ENCODE measurements at regions not wholly inside any gene's neighbourhood (a gene's known extent, or its start where the extent isn't known, plus 50 kb on each side); places are given as distances from the start of the nearest gene placed in this dataset.

- no peaks in the 10 kb centered on the region for H4K20me1 ChIP-seq (ENCODE audit: control insufficient read depth, insufficient read depth, low read length, poor library complexity, severe bottlenecking)
- intact Hi-C loops (cut with micrococcal nuclease), result no loop called here
- H3K27me3 Mint-ChIP-seq, result no peaks in the 10 kb centered on the region
- no peaks in the 10 kb centered on the region for H3K4me1 ChIP-seq (ENCODE audit: control insufficient read depth in 2 of 2, insufficient read depth in 2 of 2, low read length in 2 of 2)
- H3K9ac ChIP-seq (ENCODE audit: low read length), result no peak overlapping the region
- POLR2A ChIA-PET, result no interaction called here
- H3K4me2 ChIP-seq (replicated peaks; ENCODE audit: low read depth, low read length, poor library complexity, severe bottlenecking), result no peak overlapping the region
- H2AFZ ChIP-seq (ENCODE audit: insufficient read depth, low read depth, low read length, poor library complexity, severe bottlenecking), result no peak overlapping the region
- peaks cover 5% of the 10 kb centered on the region for H3K9me3 Mint-ChIP-seq (ENCODE audit: insufficient read depth)
- no peak overlapping the region for H3K27ac Mint-ChIP-seq
- no peak overlapping the region for H3K4me3 ChIP-seq (ENCODE audit: control extremely low read depth in 1 of 5, extremely low read depth in 1 of 5, insufficient read depth in 1 of 5, low read depth in 2 of 5, low read length in 4 of 5)
- no peaks in the 10 kb centered on the region for H3K27me3 ChIP-seq (replicated peaks in 1 of 4; ENCODE audit: control extremely low read depth in 1 of 4, control insufficient read depth in 3 of 4, insufficient read depth in 4 of 4, low read length in 3 of 4)
- no peaks in the 10 kb centered on the region for H3K36me3 ChIP-seq (replicated peaks in 1 of 2; ENCODE audit: control extremely low read depth in 1 of 2, control insufficient read depth in 1 of 2, extremely low read depth in 1 of 2, insufficient read depth in 2 of 2, low read length in 1 of 2)
- DNase-seq (no peak), ATAC-seq (ENCODE audit: low read depth) (no peak)
- H3K79me2 ChIP-seq (ENCODE audit: control insufficient read depth, insufficient read depth, low read length), result no peaks in the 10 kb centered on the region
- CTCF ChIA-PET, result no interaction called here
- no peaks in the 10 kb centered on the region for H3K4me1 Mint-ChIP-seq
- no peak overlapping the region for H3K4me3 Mint-ChIP-seq
- H3K9me3 ChIP-seq (ENCODE audit: control extremely low read depth in 1 of 3, control insufficient read depth in 2 of 3, insufficient read depth in 1 of 3, low read length in 2 of 3), result peaks cover 0 to 3% (median 2%) of the 10 kb centered on the region in 3 donors
- TF ChIP-seq EZH2 (IDR thresholded peaks at IDR 0.05; ENCODE audit: borderline replicate concordance, insufficient read depth, low read depth, low read length, poor library complexity, severe bottlenecking), result no peak
- TF ChIP-seq, protein P1, sequence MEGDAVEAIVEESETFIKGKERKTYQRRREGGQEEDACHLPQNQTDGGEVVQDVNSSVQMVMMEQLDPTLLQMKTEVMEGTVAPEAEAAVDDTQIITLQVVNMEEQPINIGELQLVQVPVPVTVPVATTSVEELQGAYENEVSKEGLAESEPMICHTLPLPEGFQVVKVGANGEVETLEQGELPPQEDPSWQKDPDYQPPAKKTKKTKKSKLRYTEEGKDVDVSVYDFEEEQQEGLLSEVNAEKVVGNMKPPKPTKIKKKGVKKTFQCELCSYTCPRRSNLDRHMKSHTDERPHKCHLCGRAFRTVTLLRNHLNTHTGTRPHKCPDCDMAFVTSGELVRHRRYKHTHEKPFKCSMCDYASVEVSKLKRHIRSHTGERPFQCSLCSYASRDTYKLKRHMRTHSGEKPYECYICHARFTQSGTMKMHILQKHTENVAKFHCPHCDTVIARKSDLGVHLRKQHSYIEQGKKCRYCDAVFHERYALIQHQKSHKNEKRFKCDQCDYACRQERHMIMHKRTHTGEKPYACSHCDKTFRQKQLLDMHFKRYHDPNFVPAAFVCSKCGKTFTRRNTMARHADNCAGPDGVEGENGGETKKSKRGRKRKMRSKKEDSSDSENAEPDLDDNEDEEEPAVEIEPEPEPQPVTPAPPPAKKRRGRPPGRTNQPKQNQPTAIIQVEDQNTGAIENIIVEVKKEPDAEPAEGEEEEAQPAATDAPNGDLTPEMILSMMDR (IDR thresholded peaks at IDR 0.05), result no peak
- no peak overlapping the region for H3K27ac ChIP-seq (ENCODE audit: low read length in 2 of 2)
These were observed 303.6 kb upstream of the LRRN1 start for GRCh38 chr3:3495611-3496010.

GRCh38 chr3:3476669-3477068 lies 297.2 kb upstream of the CRBN start:
- H3K27me3 ChIP-seq (replicated peaks in 1 of 4; ENCODE audit: control extremely low read depth in 1 of 4, control insufficient read depth in 3 of 4, insufficient read depth in 4 of 4, low read length in 3 of 4), result no peaks in the 10 kb centered on the region
- no peaks in the 10 kb centered on the region for H3K36me3 ChIP-seq (replicated peaks in 1 of 2; ENCODE audit: control extremely low read depth in 1 of 2, control insufficient read depth in 1 of 2, extremely low read depth in 1 of 2, insufficient read depth in 2 of 2, low read length in 1 of 2)
- TF ChIP-seq, protein P1 (IDR thresholded peaks at IDR 0.05), result no peak
- no peak for TF ChIP-seq EZH2 (IDR thresholded peaks at IDR 0.05; ENCODE audit: borderline replicate concordance, insufficient read depth, low read depth, low read length, poor library complexity, severe bottlenecking)
- H3K27me3 Mint-ChIP-seq, result no peaks in the 10 kb centered on the region
- peaks cover 2% of the 10 kb centered on the region for H3K9me3 Mint-ChIP-seq (ENCODE audit: insufficient read depth)
- H3K9me3 ChIP-seq (ENCODE audit: control extremely low read depth in 1 of 3, control insufficient read depth in 2 of 3, insufficient read depth in 1 of 3, low read length in 2 of 3), result no peaks in the 10 kb centered on the region
- no peak overlapping the region for H3K4me2 ChIP-seq (replicated peaks; ENCODE audit: low read depth, low read length, poor library complexity, severe bottlenecking)
- H3K4me1 Mint-ChIP-seq, result no peaks in the 10 kb centered on the region
- no peak overlapping the region for H3K9ac ChIP-seq (ENCODE audit: low read length)
- H3K4me3 Mint-ChIP-seq, result no peak overlapping the region
- DNase-seq (no peak), ATAC-seq (ENCODE audit: low read depth) (no peak)
- CTCF ChIA-PET, result no interaction called here
- POLR2A ChIA-PET, result no interaction called here
- H4K20me1 ChIP-seq (ENCODE audit: control insufficient read depth, insufficient read depth, low read length, poor library complexity, severe bottlenecking), result no peaks in the 10 kb centered on the region
- H3K4me3 ChIP-seq (ENCODE audit: control extremely low read depth in 1 of 5, extremely low read depth in 1 of 5, insufficient read depth in 1 of 5, low read depth in 2 of 5, low read length in 4 of 5), result no peak overlapping the region
- intact Hi-C loops (cut with micrococcal nuclease), result no loop called here
- no CpG with 5 or more reads among the region's 2 CpGs for WGBS (ENCODE audit: insufficient coverage)
- H3K79me2 ChIP-seq (ENCODE audit: control insufficient read depth, insufficient read depth, low read length), result no peaks in the 10 kb centered on the region
- H3K27ac ChIP-seq (ENCODE audit: low read length in 2 of 2), result no peak overlapping the region
- no peaks in the 10 kb centered on the region for H3K4me1 ChIP-seq (ENCODE audit: control insufficient read depth in 2 of 2, insufficient read depth in 2 of 2, low read length in 2 of 2)
- H2AFZ ChIP-seq (ENCODE audit: insufficient read depth, low read depth, low read length, poor library complexity, severe bottlenecking), result no peak overlapping the region
- no peak overlapping the region for H3K27ac Mint-ChIP-seq

All from B cell (primary cell).